ENCODE measurements at regions not wholly inside any gene's neighbourhood (a gene's known extent, or its start where the extent isn't known, plus 50 kb on each side); places are given as distances from the start of the nearest gene placed in this dataset.

DNA sequence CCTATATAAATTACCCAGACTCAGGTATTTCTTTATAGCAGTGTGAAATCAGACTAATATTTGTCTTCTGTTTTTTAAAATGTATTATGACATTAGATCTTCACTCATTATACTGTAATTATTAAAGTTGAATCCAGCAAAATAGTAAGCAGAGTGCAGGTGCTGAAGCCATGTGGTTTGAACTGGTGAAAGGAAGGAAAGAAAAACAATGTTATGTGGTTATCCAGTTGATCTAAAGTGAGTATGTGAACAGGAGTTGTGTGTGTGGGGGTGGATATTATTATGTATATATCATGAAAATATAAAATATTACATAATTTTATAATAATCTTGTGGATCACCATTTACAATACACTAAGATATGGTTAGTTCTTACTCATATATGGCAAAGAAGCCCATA is 593.7 kb downstream of the SEMA5A start:
- Histone ChIP-seq H3K79me2 (ENCODE audit: control insufficient read depth, insufficient read depth, low read length) (no peaks in the 10 kb centered on the region), H3K27me3 (ENCODE audit: control insufficient read depth, insufficient read depth, low read length) (no peaks in the 10 kb centered on the region), H2AFZ (ENCODE audit: low read length) (no peak overlapping the region), H3K9ac (ENCODE audit: insufficient read depth, low read length) (no peak overlapping the region), H3K36me3 (ENCODE audit: control insufficient read depth, insufficient read depth, low read length) (no peaks in the 10 kb centered on the region), H3K27ac (ENCODE audit: insufficient read depth, low read length) (no peak overlapping the region), H4K20me1 (ENCODE audit: control insufficient read depth, extremely low read depth, insufficient read depth, low read length) (no peaks in the 10 kb centered on the region), H3K9me3 (ENCODE audit: control insufficient read depth, insufficient read depth, low read depth, low read length) (no peaks in the 10 kb centered on the region), H3K4me2 (ENCODE audit: extremely low read depth, insufficient read depth, low read length) (no peak overlapping the region), H3K4me3 (replicated peaks in 1 of 4; ENCODE audit: control extremely low read depth in 1 of 4, insufficient read depth in 1 of 4, low read depth in 3 of 4, low read length in 4 of 4) (no peak overlapping the region), H3K4me1 (ENCODE audit: control insufficient read depth, extremely low read depth, insufficient read depth, low read length) (peaks cover 4% of the 10 kb centered on the region)
- no peak for DNase-seq (ENCODE audit: low read depth in 2 of 2)
- TF ChIP-seq, protein P1, sequence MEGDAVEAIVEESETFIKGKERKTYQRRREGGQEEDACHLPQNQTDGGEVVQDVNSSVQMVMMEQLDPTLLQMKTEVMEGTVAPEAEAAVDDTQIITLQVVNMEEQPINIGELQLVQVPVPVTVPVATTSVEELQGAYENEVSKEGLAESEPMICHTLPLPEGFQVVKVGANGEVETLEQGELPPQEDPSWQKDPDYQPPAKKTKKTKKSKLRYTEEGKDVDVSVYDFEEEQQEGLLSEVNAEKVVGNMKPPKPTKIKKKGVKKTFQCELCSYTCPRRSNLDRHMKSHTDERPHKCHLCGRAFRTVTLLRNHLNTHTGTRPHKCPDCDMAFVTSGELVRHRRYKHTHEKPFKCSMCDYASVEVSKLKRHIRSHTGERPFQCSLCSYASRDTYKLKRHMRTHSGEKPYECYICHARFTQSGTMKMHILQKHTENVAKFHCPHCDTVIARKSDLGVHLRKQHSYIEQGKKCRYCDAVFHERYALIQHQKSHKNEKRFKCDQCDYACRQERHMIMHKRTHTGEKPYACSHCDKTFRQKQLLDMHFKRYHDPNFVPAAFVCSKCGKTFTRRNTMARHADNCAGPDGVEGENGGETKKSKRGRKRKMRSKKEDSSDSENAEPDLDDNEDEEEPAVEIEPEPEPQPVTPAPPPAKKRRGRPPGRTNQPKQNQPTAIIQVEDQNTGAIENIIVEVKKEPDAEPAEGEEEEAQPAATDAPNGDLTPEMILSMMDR (conservative IDR thresholded peaks at IDR 0.05 in 1 of 2, IDR thresholded peaks at IDR 0.05 in 1 of 2; ENCODE audit: low read depth in 1 of 2, low read length in 2 of 2), result no peak
- no peak for TF ChIP-seq EZH2 (IDR thresholded peaks at IDR 0.05; ENCODE audit: low read length, missing control alignments)

DNA sequence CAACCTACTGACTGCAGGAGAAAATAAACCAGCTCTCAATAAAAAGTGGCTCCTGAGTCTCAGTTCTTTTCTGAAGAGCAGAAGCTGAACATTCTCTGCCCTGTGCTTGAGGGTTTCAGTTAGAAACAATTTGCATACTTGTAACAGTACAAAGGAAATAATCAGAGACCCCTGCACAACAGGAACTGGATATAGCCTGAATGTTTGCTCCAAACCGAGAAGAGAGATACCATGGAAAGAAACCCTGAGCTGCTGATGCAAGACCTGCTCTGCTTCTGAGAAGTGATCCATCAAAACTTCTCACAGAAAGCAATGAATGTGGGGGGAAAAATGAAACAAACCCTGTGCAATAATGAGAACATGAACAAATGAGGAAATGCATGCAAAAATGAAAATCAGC is 592.9 kb downstream of the SEMA5A start:
- Histone ChIP-seq H3K9me3 (ENCODE audit: control insufficient read depth, insufficient read depth, low read depth, low read length) (no peaks in the 10 kb centered on the region), H3K4me1 (ENCODE audit: control insufficient read depth, extremely low read depth, insufficient read depth, low read length) (peaks cover 4% of the 10 kb centered on the region), H3K4me3 (replicated peaks in 1 of 4; ENCODE audit: control extremely low read depth in 1 of 4, insufficient read depth in 1 of 4, low read depth in 3 of 4, low read length in 4 of 4) (no peak overlapping the region), H2AFZ (ENCODE audit: low read length) (no peak overlapping the region), H3K27ac (ENCODE audit: insufficient read depth, low read length) (no peak overlapping the region), H3K9ac (ENCODE audit: insufficient read depth, low read length) (no peak overlapping the region), H3K36me3 (ENCODE audit: control insufficient read depth, insufficient read depth, low read length) (no peaks in the 10 kb centered on the region), H3K4me2 (ENCODE audit: extremely low read depth, insufficient read depth, low read length) (no peak overlapping the region), H3K79me2 (ENCODE audit: control insufficient read depth, insufficient read depth, low read length) (no peaks in the 10 kb centered on the region), H3K27me3 (ENCODE audit: control insufficient read depth, insufficient read depth, low read length) (no peaks in the 10 kb centered on the region), H4K20me1 (ENCODE audit: control insufficient read depth, extremely low read depth, insufficient read depth, low read length) (no peaks in the 10 kb centered on the region)
- TF ChIP-seq EZH2 (IDR thresholded peaks at IDR 0.05; ENCODE audit: low read length, missing control alignments), result no peak
- TF ChIP-seq, protein P1 (conservative IDR thresholded peaks at IDR 0.05 in 1 of 2, IDR thresholded peaks at IDR 0.05 in 1 of 2; ENCODE audit: low read depth in 1 of 2, low read length in 2 of 2), result no peak
- peak in 1 of 2 donors; percentile 51 for DNase-seq (ENCODE audit: low read depth in 2 of 2)

- peak in 1 of 2 donors; percentile 76 for DNase-seq (ENCODE audit: low read depth in 2 of 2)
These were observed 591.9 kb downstream of the SEMA5A start for GRCh38 chr5:8953911-8954438.

More at GRCh38 chr5:8953911-8954438, 591.9 kb downstream of the SEMA5A start:
- H3K27ac ChIP-seq (ENCODE audit: insufficient read depth, low read length), result no peak overlapping the region
- no peak overlapping the region for H3K4me3 ChIP-seq (replicated peaks in 1 of 4; ENCODE audit: control extremely low read depth in 1 of 4, insufficient read depth in 1 of 4, low read depth in 3 of 4, low read length in 4 of 4)
- peaks cover 4% of the 10 kb centered on the region for H3K4me1 ChIP-seq (ENCODE audit: control insufficient read depth, extremely low read depth, insufficient read depth, low read length)
- H3K9ac ChIP-seq (ENCODE audit: insufficient read depth, low read length), result no peak overlapping the region
- no peaks in the 10 kb centered on the region for H3K79me2 ChIP-seq (ENCODE audit: control insufficient read depth, insufficient read depth, low read length)
- no peak for TF ChIP-seq EZH2 (IDR thresholded peaks at IDR 0.05; ENCODE audit: low read length, missing control alignments)
- TF ChIP-seq, protein P1 (conservative IDR thresholded peaks at IDR 0.05 in 1 of 2, IDR thresholded peaks at IDR 0.05 in 1 of 2; ENCODE audit: low read depth in 1 of 2, low read length in 2 of 2), result no peak
- H3K27me3 ChIP-seq (ENCODE audit: control insufficient read depth, insufficient read depth, low read length), result no peaks in the 10 kb centered on the region
- no peak overlapping the region for H2AFZ ChIP-seq (ENCODE audit: low read length)
- H3K4me2 ChIP-seq (ENCODE audit: extremely low read depth, insufficient read depth, low read length), result no peak overlapping the region
- no peaks in the 10 kb centered on the region for H4K20me1 ChIP-seq (ENCODE audit: control insufficient read depth, extremely low read depth, insufficient read depth, low read length)
- no peaks in the 10 kb centered on the region for H3K36me3 ChIP-seq (ENCODE audit: control insufficient read depth, insufficient read depth, low read length)
- no peaks in the 10 kb centered on the region for H3K9me3 ChIP-seq (ENCODE audit: control insufficient read depth, insufficient read depth, low read depth, low read length)

Data from fibroblast of lung (primary cell).